Neural progenitor cell (in vitro differentiated cells): ENCODE measurements at regions not wholly inside any gene's neighbourhood (a gene's known extent, or its start where the extent isn't known, plus 50 kb on each side); places are given as distances from the start of the nearest gene placed in this dataset.

Experiments
- EZH2 ChIP-seq: fragments of 200-600 bp; sonication (generic); IDR thresholded peaks from 2 replicates; pipeline ENCODE4 v1.6.1; 2017; ENCODE audit warnings: antibody characterized with exemption, mild to moderate bottlenecking, moderate library complexity
- EZH2phosphoT487 ChIP-seq: fragments of 200-600 bp; sonication (generic); IDR thresholded peaks from 2 replicates; pipeline ENCODE4 v1.6.1; 2017; ENCODE audit warnings: antibody characterized with exemption
- TF ChIP-seq, protein P1 (sequence below): fragments of 200-600 bp; sonication (generic); IDR thresholded peaks from 2 replicates; pipeline ENCODE4 v1.5.1; 2017; ENCODE audit warnings: antibody characterized with exemption, mild to moderate bottlenecking

- no peak for TF ChIP-seq EZH2
- TF ChIP-seq, protein P1, sequence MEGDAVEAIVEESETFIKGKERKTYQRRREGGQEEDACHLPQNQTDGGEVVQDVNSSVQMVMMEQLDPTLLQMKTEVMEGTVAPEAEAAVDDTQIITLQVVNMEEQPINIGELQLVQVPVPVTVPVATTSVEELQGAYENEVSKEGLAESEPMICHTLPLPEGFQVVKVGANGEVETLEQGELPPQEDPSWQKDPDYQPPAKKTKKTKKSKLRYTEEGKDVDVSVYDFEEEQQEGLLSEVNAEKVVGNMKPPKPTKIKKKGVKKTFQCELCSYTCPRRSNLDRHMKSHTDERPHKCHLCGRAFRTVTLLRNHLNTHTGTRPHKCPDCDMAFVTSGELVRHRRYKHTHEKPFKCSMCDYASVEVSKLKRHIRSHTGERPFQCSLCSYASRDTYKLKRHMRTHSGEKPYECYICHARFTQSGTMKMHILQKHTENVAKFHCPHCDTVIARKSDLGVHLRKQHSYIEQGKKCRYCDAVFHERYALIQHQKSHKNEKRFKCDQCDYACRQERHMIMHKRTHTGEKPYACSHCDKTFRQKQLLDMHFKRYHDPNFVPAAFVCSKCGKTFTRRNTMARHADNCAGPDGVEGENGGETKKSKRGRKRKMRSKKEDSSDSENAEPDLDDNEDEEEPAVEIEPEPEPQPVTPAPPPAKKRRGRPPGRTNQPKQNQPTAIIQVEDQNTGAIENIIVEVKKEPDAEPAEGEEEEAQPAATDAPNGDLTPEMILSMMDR, result no peak
- no peak for TF ChIP-seq EZH2phosphoT487
Observed at GRCh38 chr4:124433500-124433899, 279.0 kb downstream of the ANKRD50 start.
